Lower leg skin (tissue), 4 donors: ENCODE measurements at regions not wholly inside any gene's neighbourhood (a gene's known extent, or its start where the extent isn't known, plus 50 kb on each side); places are given as distances from the start of the nearest gene placed in this dataset.

Source experiments
- DNase-seq, 2 donors: peaks; one replicate each; pipeline ENCODE4 v3.0.0-alpha.2; 2019; ENCODE audit warnings: low spot score in 2 of 2
- H3K4me3 ChIP-seq: fragments of 200-600 bp; sonication (generic); 2 replicates; pipeline ENCODE4 v1.5.1; 2017; ENCODE audit warnings: mild to moderate bottlenecking, low read depth; ENCODE audit not compliant: poor library complexity, severe bottlenecking
- POLR2A ChIP-seq, 2 donors: fragments of 450-650 bp; IDR thresholded peaks; one replicate each; pipeline ENCODE4 v1.6.1; 2016 to 2017; ENCODE audit warnings: antibody characterized with exemption in 2 of 2, mild to moderate bottlenecking in 1 of 2, moderate library complexity in 1 of 2
- WGBS, 2 donors: methylation state at CpG; one replicate each; pipeline ENCODE4 v1.1.5; 2018; 5-methylcytosine and 5-hydroxymethylcytosine counted together
- intact Hi-C: fragments of 100-400 bp; cut with DNase I; formaldehyde crosslinking; loops from one replicate; pipeline ENCODE4 v1.15.0; 2023; ENCODE audit warnings: low total_unique reads
- TF ChIP-seq, protein P1 (sequence below), 3 donors: fragments of 450-650 bp; IDR thresholded peaks; one replicate each; pipeline ENCODE4 v1.5.1; 2016; ENCODE audit warnings: antibody characterized with exemption in 3 of 3, mild to moderate bottlenecking in 3 of 3, moderate library complexity in 2 of 3

DNA sequence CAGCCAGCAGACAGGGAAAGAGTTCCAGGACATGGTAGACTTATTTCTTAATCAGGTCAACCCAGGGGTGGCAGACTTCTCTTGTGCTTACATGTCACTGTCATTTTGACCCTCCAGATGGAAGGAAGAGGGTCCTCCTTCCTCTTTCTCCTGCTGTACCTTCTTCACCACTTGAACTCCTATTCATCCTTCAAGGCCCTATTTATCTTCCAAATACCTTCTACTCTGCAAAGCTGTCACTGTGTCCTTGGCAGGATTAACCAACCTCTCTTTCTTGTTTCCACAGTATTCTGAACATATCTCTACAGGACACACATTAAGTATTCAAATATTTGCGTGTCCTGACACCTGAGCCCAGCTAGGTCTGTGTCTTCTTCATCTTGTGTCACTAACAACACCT is 163.1 kb downstream of the DICER1 start:
- TF ChIP-seq, protein P1, sequence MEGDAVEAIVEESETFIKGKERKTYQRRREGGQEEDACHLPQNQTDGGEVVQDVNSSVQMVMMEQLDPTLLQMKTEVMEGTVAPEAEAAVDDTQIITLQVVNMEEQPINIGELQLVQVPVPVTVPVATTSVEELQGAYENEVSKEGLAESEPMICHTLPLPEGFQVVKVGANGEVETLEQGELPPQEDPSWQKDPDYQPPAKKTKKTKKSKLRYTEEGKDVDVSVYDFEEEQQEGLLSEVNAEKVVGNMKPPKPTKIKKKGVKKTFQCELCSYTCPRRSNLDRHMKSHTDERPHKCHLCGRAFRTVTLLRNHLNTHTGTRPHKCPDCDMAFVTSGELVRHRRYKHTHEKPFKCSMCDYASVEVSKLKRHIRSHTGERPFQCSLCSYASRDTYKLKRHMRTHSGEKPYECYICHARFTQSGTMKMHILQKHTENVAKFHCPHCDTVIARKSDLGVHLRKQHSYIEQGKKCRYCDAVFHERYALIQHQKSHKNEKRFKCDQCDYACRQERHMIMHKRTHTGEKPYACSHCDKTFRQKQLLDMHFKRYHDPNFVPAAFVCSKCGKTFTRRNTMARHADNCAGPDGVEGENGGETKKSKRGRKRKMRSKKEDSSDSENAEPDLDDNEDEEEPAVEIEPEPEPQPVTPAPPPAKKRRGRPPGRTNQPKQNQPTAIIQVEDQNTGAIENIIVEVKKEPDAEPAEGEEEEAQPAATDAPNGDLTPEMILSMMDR (IDR thresholded peaks at IDR 0.05): no peak
- TF ChIP-seq POLR2A (IDR thresholded peaks at IDR 0.05): no peak
- intact Hi-C loops: no loop called here
- 92 to 97% methylated on average over 1 of the region's 1 CpG for WGBS, 2 donors
- no peak overlapping the region for H3K4me3 ChIP-seq
- DNase-seq: no peak

DNA sequence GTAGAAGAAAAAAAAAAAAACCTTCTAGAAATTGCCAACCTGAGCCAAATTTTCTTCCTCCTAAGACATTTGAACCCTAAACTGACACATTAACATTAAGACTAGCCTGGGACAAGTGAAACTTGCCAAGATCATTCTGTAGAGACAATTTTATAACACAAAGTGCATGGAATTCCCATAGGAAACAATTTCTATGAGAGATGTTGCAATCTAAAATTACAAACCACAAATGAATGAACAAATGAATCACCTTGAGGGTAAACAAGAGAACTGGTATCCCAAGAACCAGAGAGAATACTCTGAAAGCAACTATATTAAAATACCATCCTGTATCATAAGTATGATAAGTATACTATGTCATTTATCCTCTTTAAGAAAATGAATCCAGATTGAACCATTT is 165.3 kb downstream of the DICER1 start:
- no peak overlapping the region for H3K4me3 ChIP-seq
- no peak for TF ChIP-seq POLR2A (IDR thresholded peaks at IDR 0.05)
- TF ChIP-seq, protein P1 (IDR thresholded peaks at IDR 0.05): no peak
- DNase-seq: no peak
- intact Hi-C loops: no loop called here

DNA sequence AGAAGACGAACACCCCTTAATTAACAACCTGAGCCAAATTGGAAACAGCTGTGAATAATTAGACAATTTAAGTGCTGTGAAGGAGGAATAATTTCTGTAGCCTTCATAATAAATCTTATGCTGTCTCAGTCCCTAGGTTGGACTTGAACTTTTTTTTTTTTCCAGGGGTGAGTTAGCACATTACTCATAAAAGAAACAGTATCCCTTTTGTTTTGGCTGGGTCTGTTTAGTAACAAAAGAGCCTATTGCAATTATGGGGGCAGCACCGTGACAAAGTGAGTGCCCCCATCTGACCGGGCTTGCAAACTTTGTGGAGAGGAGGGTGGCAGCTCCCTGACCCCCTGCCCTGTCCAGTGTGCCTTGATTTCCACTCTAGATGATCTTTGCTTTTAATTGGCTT is 167.4 kb downstream of the DICER1 start:
- intact Hi-C loops: no loop called here
- TF ChIP-seq, protein P1 (IDR thresholded peaks at IDR 0.05): no peak
- no peak for TF ChIP-seq POLR2A (IDR thresholded peaks at IDR 0.05)
- WGBS, 2 donors: 44 to 59% methylated on average over 3 of the region's 3 CpGs
- no peak for DNase-seq
- H3K4me3 ChIP-seq: no peak overlapping the region

DNA sequence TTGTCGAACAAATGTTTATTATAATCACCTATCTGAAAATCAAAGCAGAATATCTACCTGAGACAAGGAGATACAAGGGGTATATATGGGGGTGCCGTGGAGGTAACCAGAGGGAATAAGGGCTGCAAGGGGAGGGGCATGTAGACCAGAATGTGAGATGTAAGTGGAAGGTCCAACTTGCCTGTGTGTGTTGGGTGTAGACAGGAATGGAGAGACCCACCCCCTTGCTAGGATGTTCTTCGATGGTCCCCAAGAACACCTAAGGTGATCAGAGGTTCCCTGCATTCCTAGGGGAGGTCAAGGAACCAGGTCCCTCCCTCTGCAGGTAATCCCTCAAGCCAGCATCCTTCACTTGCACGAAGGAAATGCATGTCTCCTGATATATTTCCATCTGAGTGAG is 167.9 kb downstream of the DICER1 start:
- no peak for DNase-seq
- intact Hi-C loops: no loop called here

DNA sequence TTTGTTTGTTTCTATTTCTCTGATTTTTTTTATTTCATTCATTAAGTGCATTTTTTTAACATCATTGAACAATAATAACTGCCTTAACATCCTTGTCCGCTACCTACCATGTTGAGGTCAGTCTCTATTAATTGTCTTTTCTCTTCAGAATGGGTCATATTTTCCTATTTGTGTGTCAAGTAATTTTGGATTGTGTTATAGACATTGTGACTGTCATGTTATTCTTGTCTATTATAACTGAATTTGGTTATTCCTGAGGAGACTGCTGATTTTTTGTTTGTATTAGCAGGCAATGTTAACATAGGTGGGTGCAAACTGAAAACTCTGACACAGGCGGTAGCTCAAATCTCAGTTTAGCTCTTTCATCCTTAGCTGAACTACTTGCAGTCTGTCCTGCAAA is 169.9 kb downstream of the DICER1 start:
- no peak for TF ChIP-seq POLR2A (IDR thresholded peaks at IDR 0.05)
- TF ChIP-seq, protein P1 (IDR thresholded peaks at IDR 0.05): no peak
- 93% methylated on average over 2 of the region's 2 CpGs for WGBS, 2 donors
- intact Hi-C loops: no loop called here
- no peak for DNase-seq
- H3K4me3 ChIP-seq: no peak overlapping the region

More for the DNA sequence above, 167.9 kb downstream of the DICER1 start:
- H3K4me3 ChIP-seq: no peak overlapping the region
- 71 to 74% methylated on average over 4 of the region's 4 CpGs for WGBS, 2 donors
- TF ChIP-seq, protein P1 (IDR thresholded peaks at IDR 0.05): no peak
- TF ChIP-seq POLR2A (IDR thresholded peaks at IDR 0.05): no peak

DNA sequence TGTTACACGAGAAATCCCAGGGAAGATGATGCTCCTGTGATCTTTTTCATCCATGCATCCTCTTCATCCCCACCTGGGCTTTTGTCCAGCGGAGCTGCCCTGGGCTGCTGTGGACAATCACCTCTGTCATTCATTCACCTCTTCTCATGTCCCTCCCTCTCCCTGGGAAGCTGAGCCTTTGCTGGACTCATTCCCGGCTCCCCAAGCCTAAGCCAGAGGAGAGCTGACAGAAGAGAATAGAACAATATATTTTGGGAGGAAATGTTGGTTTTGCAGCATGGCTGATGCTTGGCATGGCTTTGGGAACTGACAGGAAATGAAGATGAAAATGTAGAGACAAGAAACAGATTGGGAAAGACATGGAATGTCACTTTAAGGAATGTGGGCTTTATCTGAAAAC is 177.4 kb downstream of the DICER1 start:
- WGBS, 2 donors: 83 to 87% methylated on average over 3 of the region's 3 CpGs

More for the DNA sequence above, 177.4 kb downstream of the DICER1 start:
- intact Hi-C loops: no loop called here
- no peak for DNase-seq
- no peak overlapping the region for H3K4me3 ChIP-seq
- TF ChIP-seq POLR2A (IDR thresholded peaks at IDR 0.05): no peak
- TF ChIP-seq, protein P1 (IDR thresholded peaks at IDR 0.05): no peak
